HG03103 (cell line): ENCODE measurements at regions not wholly inside any gene's neighbourhood (a gene's known extent, or its start where the extent isn't known, plus 50 kb on each side); places are given as distances from the start of the nearest gene placed in this dataset.

Experiments
- ATAC-seq: cut with Tn5 transposase; IDR thresholded peaks from one replicate; pipeline ENCODE4 v1.9.1; 2021; ENCODE audit warnings: low read depth; ENCODE audit not compliant: unreplicated experiment

GRCh38 chr2:84292545-84292944 is 166.5 kb downstream of the SUCLG1 start:
- no peak for ATAC-seq

GRCh38 chr2:84290537-84290936 is 168.5 kb downstream of the SUCLG1 start:
- ATAC-seq, result no peak

- no peak for ATAC-seq
Measured at GRCh38 chr2:84288293-84288692, 170.8 kb downstream of the SUCLG1 start.

GRCh38 chr2:84286878-84287277 is 172.2 kb downstream of the SUCLG1 start:
- no peak for ATAC-seq

GRCh38 chr2:84285056-84285747 is 173.9 kb downstream of the SUCLG1 start:
- no peak for ATAC-seq

- no peak for ATAC-seq
Measured at GRCh38 chr2:84283506-84283905, 175.6 kb downstream of the SUCLG1 start.

- ATAC-seq, result no peak
Measured at GRCh38 chr2:84281510-84281909, 177.6 kb downstream of the SUCLG1 start.

- ATAC-seq, result no peak
Measured at GRCh38 chr2:84280873-84281272, 178.2 kb downstream of the SUCLG1 start.

GRCh38 chr2:84278386-84278785 is 180.7 kb downstream of the SUCLG1 start:
- no peak for ATAC-seq

- no peak for ATAC-seq
Measured at GRCh38 chr2:84276590-84277255, 182.4 kb downstream of the SUCLG1 start.

- no peak for ATAC-seq
Measured at GRCh38 chr2:84273406-84273805, 185.7 kb downstream of the SUCLG1 start.

GRCh38 chr2:84271977-84272376 is 187.1 kb downstream of the SUCLG1 start:
- no peak for ATAC-seq

- ATAC-seq, result no peak
Measured at GRCh38 chr2:84257831-84258230, 201.2 kb downstream of the SUCLG1 start.

- no peak for ATAC-seq
Measured at GRCh38 chr2:84251651-84252302, 207.3 kb downstream of the SUCLG1 start.

- no peak for ATAC-seq
Measured at GRCh38 chr2:84249140-84249539, 209.9 kb downstream of the SUCLG1 start.

- no peak for ATAC-seq
Measured at GRCh38 chr2:84247532-84247931, 211.5 kb downstream of the SUCLG1 start.

GRCh38 chr2:84243788-84244733 is 215.0 kb downstream of the SUCLG1 start:
- no peak for ATAC-seq

- no peak for ATAC-seq
Measured at GRCh38 chr2:84238907-84239306, 220.2 kb downstream of the SUCLG1 start.

GRCh38 chr2:84236288-84236687 is 222.8 kb downstream of the SUCLG1 start:
- ATAC-seq, result no peak

GRCh38 chr2:84234103-84234502 is 225.0 kb downstream of the SUCLG1 start:
- no peak for ATAC-seq

- ATAC-seq, result no peak
Measured at GRCh38 chr2:84231478-84231877, 227.6 kb downstream of the SUCLG1 start.
